RKO (cell line): ENCODE measurements at regions not wholly inside any gene's neighbourhood (a gene's known extent, or its start where the extent isn't known, plus 50 kb on each side); places are given as distances from the start of the nearest gene placed in this dataset.

Source experiments
- DNase-seq: peaks from one replicate; pipeline ENCODE4 v3.0.0-alpha.2; 2016; ENCODE audit warnings: low spot score

- no peak for DNase-seq
Measured at GRCh38 chr3:66854601-66855151, 143.4 kb upstream of the KBTBD8 start.

- no peak for DNase-seq
Measured at GRCh38 chr3:66856533-66856932, 141.6 kb upstream of the KBTBD8 start.

GRCh38 chr3:66858656-66859381 lies 139.3 kb upstream of the KBTBD8 start:
- no peak for DNase-seq

GRCh38 chr3:66860771-66861170 lies 137.3 kb upstream of the KBTBD8 start:
- no peak for DNase-seq

- DNase-seq = no peak
Measured at GRCh38 chr3:66863205-66864111, 134.6 kb upstream of the KBTBD8 start.

GRCh38 chr3:66884659-66885058 lies 113.4 kb upstream of the KBTBD8 start:
- no peak for DNase-seq

GRCh38 chr3:66885326-66886000 lies 112.6 kb upstream of the KBTBD8 start:
- peak; percentile 56 for DNase-seq

- DNase-seq = no peak
Measured at GRCh38 chr3:66889750-66890494, 108.2 kb upstream of the KBTBD8 start.

GRCh38 chr3:66898155-66898554 lies 100.0 kb upstream of the KBTBD8 start:
- DNase-seq = no peak

- DNase-seq = no peak
Measured at GRCh38 chr3:66904336-66904735, 93.8 kb upstream of the KBTBD8 start.

GRCh38 chr3:66904831-66905493 lies 93.1 kb upstream of the KBTBD8 start:
- DNase-seq = no peak

- DNase-seq = no peak
Measured at GRCh38 chr3:66907136-66907535, 91.0 kb upstream of the KBTBD8 start.

- DNase-seq = no peak
Measured at GRCh38 chr3:66910266-66911055, 87.6 kb upstream of the KBTBD8 start.

GRCh38 chr3:66912306-66912705 lies 85.8 kb upstream of the KBTBD8 start:
- no peak for DNase-seq

- no peak for DNase-seq
Measured at GRCh38 chr3:66922058-66922457, 76.0 kb upstream of the KBTBD8 start.

GRCh38 chr3:66923969-66924368 lies 74.1 kb upstream of the KBTBD8 start:
- no peak for DNase-seq

GRCh38 chr3:66928252-66928651 lies 69.9 kb upstream of the KBTBD8 start:
- no peak for DNase-seq

- no peak for DNase-seq
Measured at GRCh38 chr3:66931291-66931690, 66.8 kb upstream of the KBTBD8 start.

- no peak for DNase-seq
Measured at GRCh38 chr3:66931699-66932098, 66.4 kb upstream of the KBTBD8 start.

GRCh38 chr3:66933233-66933632 lies 64.9 kb upstream of the KBTBD8 start:
- no peak for DNase-seq
